HG03097 (cell line): ENCODE measurements at regions not wholly inside any gene's neighbourhood (a gene's known extent, or its start where the extent isn't known, plus 50 kb on each side); places are given as distances from the start of the nearest gene placed in this dataset.

Experiments
- ATAC-seq: cut with Tn5 transposase; IDR thresholded peaks from one replicate; pipeline ENCODE4 v1.9.1; 2021; ENCODE audit not compliant: unreplicated experiment, low FRiP score

GRCh38 chr10:128312250-128312649, 186.0 kb upstream of the MKI67 start:
- no peak for ATAC-seq

- ATAC-seq, result no peak
Observed at GRCh38 chr10:128314686-128315085, 188.5 kb upstream of the MKI67 start.

- ATAC-seq, result no peak
Observed at GRCh38 chr10:128316121-128316726, 190.0 kb upstream of the MKI67 start.

GRCh38 chr10:128316925-128317324, 190.7 kb upstream of the MKI67 start:
- no peak for ATAC-seq

- ATAC-seq, result no peak
Observed at GRCh38 chr10:128318366-128318765, 192.1 kb upstream of the MKI67 start.

GRCh38 chr10:128318913-128319312, 192.7 kb upstream of the MKI67 start:
- no peak for ATAC-seq

- ATAC-seq, result no peak
Observed at GRCh38 chr10:128322106-128322505, 195.9 kb upstream of the MKI67 start.

GRCh38 chr10:128322950-128323349, 196.7 kb upstream of the MKI67 start:
- ATAC-seq, result no peak

GRCh38 chr10:128324058-128324827, 198.0 kb upstream of the MKI67 start:
- ATAC-seq, result no peak

GRCh38 chr10:128325788-128326187, 199.6 kb upstream of the MKI67 start:
- ATAC-seq, result no peak

GRCh38 chr10:128326251-128326650, 200.0 kb upstream of the MKI67 start:
- ATAC-seq, result no peak

GRCh38 chr10:128326851-128327250, 200.6 kb upstream of the MKI67 start:
- ATAC-seq, result no peak

GRCh38 chr10:128336401-128336800, 210.2 kb upstream of the MKI67 start:
- ATAC-seq, result no peak

GRCh38 chr10:128337860-128338378, 211.7 kb upstream of the MKI67 start:
- no peak for ATAC-seq

- ATAC-seq, result no peak
Observed at GRCh38 chr10:128338951-128339350, 212.7 kb upstream of the MKI67 start.

GRCh38 chr10:128339753-128340152, 213.5 kb upstream of the MKI67 start:
- no peak for ATAC-seq

GRCh38 chr10:128345353-128345752, 219.1 kb upstream of the MKI67 start:
- ATAC-seq, result no peak

GRCh38 chr10:128360783-128361182, 234.6 kb upstream of the MKI67 start:
- no peak for ATAC-seq

GRCh38 chr10:128361487-128361886, 235.3 kb upstream of the MKI67 start:
- no peak for ATAC-seq

- ATAC-seq, result no peak
Observed at GRCh38 chr10:128362514-128362913, 236.3 kb upstream of the MKI67 start.

- no peak for ATAC-seq
Observed at GRCh38 chr10:128364631-128365030, 238.4 kb upstream of the MKI67 start.

- no peak for ATAC-seq
Observed at GRCh38 chr10:128365156-128365725, 239.0 kb upstream of the MKI67 start.
